OCI-LY3 (cell line): ENCODE measurements at regions not wholly inside any gene's neighbourhood (a gene's known extent, or its start where the extent isn't known, plus 50 kb on each side); places are given as distances from the start of the nearest gene placed in this dataset.
"Not testable (repeated sequence)": the region's sequence is repeated elsewhere in the genome, so short reads cannot be mapped to it uniquely, and the experiment has no call there.

ENCODE experiments used
- H2AFZ ChIP-seq: fragments of 200-600, 300-600 bp; shearing (Covaris generic); 2 replicates; pipeline ENCODE4 v1.6.0; 2014; ENCODE audit warnings: antibody characterized with exemption, low read depth, low read length
- H3K27ac ChIP-seq: fragments of 200-600, 300-600 bp; sonication (generic); 2 replicates; pipeline ENCODE4 v1.5.1; 2014; ENCODE audit warnings: mild to moderate bottlenecking, low read length, moderate library complexity, mixed read lengths
- H3K27me3 ChIP-seq: fragments of 200-600, 300-600 bp; sonication (generic); 2 replicates; pipeline ENCODE4 v1.6.1; 2014; ENCODE audit warnings: low read depth, low read length, mixed read lengths
- H3K36me3 ChIP-seq: fragments of 200-600, 300-600 bp; sonication (generic); replicated peaks from 2 replicates; pipeline ENCODE3; 2014; ENCODE audit warnings: low read depth, low read length, mixed read lengths
- H3K4me1 ChIP-seq: fragments of 300-600, 200-600 bp; sonication (generic); 2 replicates; pipeline ENCODE4 v1.6.1; 2014; ENCODE audit warnings: low read length, mixed read lengths
- H3K4me2 ChIP-seq: fragments of 200-600, 300-600 bp; sonication (generic); 2 replicates; pipeline ENCODE4 v1.6.1; 2014; ENCODE audit warnings: low read length, mixed read lengths
- H3K4me3 ChIP-seq: fragments of 300-600, 200-600 bp; sonication (generic); 2 replicates; pipeline ENCODE4 v1.5.1; 2014; ENCODE audit warnings: antibody characterized with exemption, mild to moderate bottlenecking, low read length, moderate library complexity
- H3K79me2 ChIP-seq: fragments of 300-600, 200-600 bp; shearing (Covaris generic); 2 replicates; pipeline ENCODE4 v1.6.1; 2014; ENCODE audit warnings: mild to moderate bottlenecking, low read length, mixed read lengths
- H3K9ac ChIP-seq: fragments of 300-600, 200-600 bp; shearing (Covaris generic); 2 replicates; pipeline ENCODE4 v1.6.0; 2014; ENCODE audit warnings: mild to moderate bottlenecking, low read length, moderate library complexity
- H3K9me3 ChIP-seq: fragments of 200-600, 300-600 bp; shearing (Covaris generic); 2 replicates; pipeline ENCODE4 v1.6.1; 2014; ENCODE audit warnings: low read length, mixed read lengths; ENCODE audit not compliant: insufficient read depth
- H4K20me1 ChIP-seq: fragments of 200-600, 300-600 bp; sonication (generic); 2 replicates; pipeline ENCODE4 v1.6.1; 2016; ENCODE audit warnings: low read length, mixed read lengths; ENCODE audit not compliant: insufficient read depth
- CTCF ChIP-seq: fragments of 200-600, 300-600 bp; sonication (generic); IDR thresholded peaks from 2 replicates; pipeline ENCODE4 v1.5.1; 2014; ENCODE audit warnings: antibody characterized with exemption, low read length, low read depth
- EZH2phosphoT487 ChIP-seq: fragments of 200-600 bp; shearing (Covaris generic); IDR thresholded peaks from 2 replicates; pipeline ENCODE4 v1.6.1; 2018; ENCODE audit warnings: antibody characterized with exemption, mixed run types, low read depth

- H3K9me3 ChIP-seq, result no peaks in the 10 kb centered on the region; the same call in 1 of the 2 replicates
- H3K4me3 ChIP-seq, result no peak overlapping the region
- TF ChIP-seq CTCF (no peak), EZH2phosphoT487 (no peak)
- H3K27me3 ChIP-seq, result no peaks in the 10 kb centered on the region
- H3K36me3 ChIP-seq, result no peaks in the 10 kb centered on the region
- no peak overlapping the region for H3K9ac ChIP-seq
- H3K4me2 ChIP-seq, result no peak overlapping the region
- no peak overlapping the region for H3K27ac ChIP-seq
- peaks cover 8% of the 10 kb centered on the region; the same call in 1 of the 2 replicates for H3K4me1 ChIP-seq
- no peaks in the 10 kb centered on the region for H3K79me2 ChIP-seq
- H2AFZ ChIP-seq, result no peak overlapping the region
- no peaks in the 10 kb centered on the region for H4K20me1 ChIP-seq
Observed at GRCh38 chr12:78279567-78279966, 448.9 kb downstream of the NAV3 start.

- not testable (repeated sequence) for H3K4me3 ChIP-seq, H3K9me3 ChIP-seq, H4K20me1 ChIP-seq, H3K27ac ChIP-seq, H3K36me3 ChIP-seq, H3K9ac ChIP-seq, H3K27me3 ChIP-seq, H3K79me2 ChIP-seq, H3K4me2 ChIP-seq, H2AFZ ChIP-seq
- H3K4me1 ChIP-seq, result peaks cover 11% of the 10 kb centered on the region
Observed at GRCh38 chr12:78281102-78281501, 450.4 kb downstream of the NAV3 start.

GRCh38 chr12:78284417-78284816 is 453.7 kb downstream of the NAV3 start:
- Histone ChIP-seq H3K79me2 (no peaks in the 10 kb centered on the region), H3K27me3 (no peaks in the 10 kb centered on the region), H3K9me3 (no peaks in the 10 kb centered on the region), H3K4me2 (no peak overlapping the region), H3K4me1 (peaks cover 28% of the 10 kb centered on the region), H3K36me3 (no peaks in the 10 kb centered on the region), H4K20me1 (no peaks in the 10 kb centered on the region), H3K27ac (no peak overlapping the region), H2AFZ (no peak overlapping the region), H3K4me3 (no peak overlapping the region), H3K9ac (no peak overlapping the region)
- TF ChIP-seq EZH2phosphoT487 (no peak), CTCF (no peak)

DNA sequence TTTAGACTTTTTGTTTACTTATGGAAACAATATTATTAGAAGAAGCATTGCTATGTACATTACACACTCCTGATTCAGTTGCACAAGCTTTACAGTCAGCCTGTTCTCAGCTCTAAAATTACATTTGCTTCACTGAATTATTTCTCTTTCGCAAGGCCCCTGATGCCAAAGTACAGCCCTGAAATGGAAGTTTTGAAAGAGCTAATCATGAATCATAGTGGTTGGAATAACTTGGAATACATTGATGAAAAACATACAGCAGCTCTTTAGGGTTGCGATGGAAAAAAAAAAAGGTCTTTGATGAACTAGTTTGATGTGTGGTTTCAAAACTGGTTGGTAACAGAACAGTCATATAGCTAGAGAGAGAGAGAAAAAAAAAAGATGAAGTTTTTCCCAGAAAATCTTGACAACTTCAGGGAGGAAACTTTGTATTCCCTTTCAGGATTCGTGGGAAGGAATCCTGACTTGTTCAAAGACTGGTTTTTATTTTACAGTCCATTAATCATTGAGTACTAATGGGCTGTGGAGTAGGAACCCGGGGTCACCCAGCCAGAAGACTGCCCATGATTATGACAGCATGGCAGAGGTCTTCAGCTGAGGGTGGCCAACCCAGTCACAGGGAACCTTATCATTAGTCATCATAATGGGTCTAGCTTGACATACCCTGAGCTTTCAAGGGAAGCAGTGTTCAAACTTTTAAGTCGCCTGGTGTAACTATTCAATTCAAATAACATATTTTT is 460.1 kb downstream of the NAV3 start:
- TF ChIP-seq EZH2phosphoT487, result no peak
- TF ChIP-seq CTCF, result no peak
- Histone ChIP-seq H2AFZ (no peak overlapping the region), H3K4me1 (peaks cover 20% of the 10 kb centered on the region), H3K4me2 (no peak overlapping the region), H3K9me3 (no peaks in the 10 kb centered on the region), H3K27me3 (no peaks in the 10 kb centered on the region), H4K20me1 (no peaks in the 10 kb centered on the region), H3K36me3 (no peaks in the 10 kb centered on the region), H3K9ac (no peak overlapping the region), H3K4me3 (no peak overlapping the region), H3K27ac (no peak overlapping the region), H3K79me2 (no peaks in the 10 kb centered on the region)
